H1 (cell line): ENCODE measurements at regions not wholly inside any gene's neighbourhood (a gene's known extent, or its start where the extent isn't known, plus 50 kb on each side); places are given as distances from the start of the nearest gene placed in this dataset.

Experiments
- CTCF ChIA-PET: fragments of 300-600 bp; sonication (Branson Sonifier 250); formaldehyde crosslinking; loops from one replicate; lab custom pipeline; 2021; ENCODE audit not compliant: partially characterized antibody; lab: Charles Lee
- POLR2A ChIA-PET: fragments of 300-600 bp; sonication (Branson Sonifier 250); formaldehyde crosslinking; loops from one replicate; lab custom pipeline; 2021; ENCODE audit warnings: inconsistent platforms; ENCODE audit not compliant: partially characterized antibody; lab: Charles Lee
- DNase-seq, 2 experiments: peaks; one replicate each; pipeline versions ENCODE4 v3.0.0 to v3.0.0-alpha.2; 2010 to 2022; ENCODE audit warnings: low spot score in 2 of 2, low read depth in 1 of 2, mixed read lengths in 1 of 2
- FAIRE-seq: peaks from 2 replicates; lab custom pipeline; 2011; peaks lifted over from hg19 to GRCh38; lab: Jason Lieb, UNC
- H2AFZ ChIP-seq: 2 replicates; pipeline ENCODE4 v1.8.1; 2012; ENCODE audit warnings: low read length, inconsistent platforms
- H2AK5ac ChIP-seq: 2 replicates; pipeline ENCODE4 v1.6.1; 2013; ENCODE audit warnings: low read depth, low read length
- H2BK120ac ChIP-seq: replicated peaks from 2 replicates; pipeline ENCODE3; 2013; ENCODE audit warnings: low read depth, low read length, inconsistent platforms
- H2BK12ac ChIP-seq: 2 replicates; pipeline ENCODE4 v1.6.1; 2013; ENCODE audit warnings: low read depth, low read length
- H2BK15ac ChIP-seq: 2 replicates; pipeline ENCODE4 v1.6.1; 2013; ENCODE audit warnings: low read length
- H2BK20ac ChIP-seq: 2 replicates; pipeline ENCODE4 v1.6.1; 2013; ENCODE audit warnings: low read length
- H2BK5ac ChIP-seq: 2 replicates; pipeline ENCODE4 v1.6.1; 2013; ENCODE audit warnings: low read depth, low read length
- H3K14ac ChIP-seq: 2 replicates; pipeline ENCODE4 v1.6.1; 2013; ENCODE audit warnings: inconsistent platforms; ENCODE audit not compliant: insufficient read length
- H3K18ac ChIP-seq: 2 replicates; pipeline ENCODE4 v1.6.1; 2013; ENCODE audit warnings: low read length; ENCODE audit errors: extremely low read depth
- H3K23ac ChIP-seq: 2 replicates; pipeline ENCODE4 v1.6.1; 2013; ENCODE audit warnings: inconsistent platforms; ENCODE audit not compliant: insufficient read length
- H3K23me2 ChIP-seq: 2 replicates; pipeline ENCODE4 v1.6.1; 2013; ENCODE audit warnings: low read depth, low read length
- H3K27ac ChIP-seq: 2 replicates; pipeline ENCODE4 v1.6.1; 2011; ENCODE audit warnings: low read depth, low read length, inconsistent platforms
- H3K27me3 ChIP-seq, 4 experiments: replicated peaks in 1 of 4; 1 replicate in 1 of 4; 2 replicates in 3 of 4; pipeline versions ENCODE4 v1.6.1 to v1.8.1; 2011 to 2013; ENCODE audit warnings: low read length in 3 of 4, mild to moderate bottlenecking in 3 of 4, inconsistent platforms in 2 of 4, mixed read lengths in 2 of 4, moderate library complexity in 1 of 4; ENCODE audit not compliant: control insufficient read depth in 3 of 4, insufficient read depth in 3 of 4; ENCODE audit errors: extremely low read depth in 1 of 4
- H3K36me3 ChIP-seq, 4 experiments: 2 replicates each; pipeline versions ENCODE4 v1.6.1 to v1.8.1; 2011 to 2013; ENCODE audit warnings: mild to moderate bottlenecking in 4 of 4, low read length in 3 of 4, moderate library complexity in 2 of 4, control low read depth in 1 of 4, inconsistent platforms in 1 of 4; ENCODE audit not compliant: insufficient read depth in 4 of 4, control insufficient read depth in 2 of 4
- H3K4ac ChIP-seq: replicated peaks from 2 replicates; pipeline ENCODE3; 2013; ENCODE audit warnings: low read length, low read depth, mixed read lengths, inconsistent platforms; ENCODE audit not compliant: insufficient read length
- H3K4me1 ChIP-seq, 4 experiments: replicated peaks in 1 of 4; 1 replicate in 1 of 4; 2 replicates in 3 of 4; pipeline versions ENCODE4 v1.6.1 to v1.8.1; 2011 to 2013; ENCODE audit warnings: low read length in 3 of 4, inconsistent platforms in 2 of 4, mixed read lengths in 1 of 4; ENCODE audit not compliant: insufficient read depth in 4 of 4, control insufficient read depth in 3 of 4
- H3K4me2 ChIP-seq, 2 experiments: 2 replicates each; pipeline versions ENCODE4 v1.6.1 to v1.8.1; 2011 to 2013; ENCODE audit warnings: low read depth in 2 of 2, low read length in 2 of 2, control low read depth in 1 of 2, inconsistent platforms in 1 of 2, mild to moderate bottlenecking in 1 of 2; ENCODE audit not compliant: insufficient read depth in 1 of 2
- H3K4me3 ChIP-seq, 4 experiments: fragments of 200-600, 300-600 bp in 1 of 4; sonication (generic), shearing (Covaris generic), sonication (Bioruptor Twin) in 1 of 4; 2 replicates each; pipeline versions ENCODE4 v1.5.1 to v1.8.1; 2011 to 2016; ENCODE audit warnings: low read length in 4 of 4, low read depth in 3 of 4, control low read depth in 2 of 4, inconsistent platforms in 2 of 4, mild to moderate bottlenecking in 2 of 4, mixed read lengths in 1 of 4, moderate library complexity in 1 of 4; ENCODE audit not compliant: insufficient read depth in 2 of 4; ENCODE audit errors: extremely low read depth in 1 of 4
- H3K56ac ChIP-seq: replicated peaks from 2 replicates; pipeline ENCODE3; 2013; ENCODE audit warnings: low read depth, mild to moderate bottlenecking, mixed read lengths, low read length, inconsistent platforms; ENCODE audit not compliant: insufficient read length
- H3K79me1 ChIP-seq: 2 replicates; pipeline ENCODE4 v1.6.1; 2013; ENCODE audit warnings: low read depth, low read length, control low read depth
- H3K79me2 ChIP-seq, 2 experiments: 2 replicates each; pipeline versions ENCODE4 v1.6.1 to v1.8.1; 2012 to 2013; ENCODE audit warnings: low read length in 2 of 2, mild to moderate bottlenecking in 2 of 2, inconsistent platforms in 1 of 2; ENCODE audit not compliant: insufficient read depth in 2 of 2, control insufficient read depth in 1 of 2
- H3K9ac ChIP-seq, 4 experiments: replicated peaks in 1 of 4; 1 replicate in 1 of 4; 2 replicates in 3 of 4; pipeline versions ENCODE4 v1.6.1 to v1.8.1; 2011 to 2013; ENCODE audit warnings: low read depth in 3 of 4, low read length in 3 of 4, control low read depth in 2 of 4, mild to moderate bottlenecking in 2 of 4, moderate library complexity in 2 of 4, inconsistent platforms in 1 of 4; ENCODE audit errors: extremely low read depth in 1 of 4
- H3K9me3 ChIP-seq, 2 experiments: 2 replicates each; pipeline versions ENCODE4 v1.6.1 to v1.8.1; 2012 to 2013; ENCODE audit warnings: mild to moderate bottlenecking in 2 of 2, moderate library complexity in 2 of 2, control low read depth in 1 of 2, inconsistent platforms in 1 of 2, low read depth in 1 of 2, low read length in 1 of 2, mixed read lengths in 1 of 2; ENCODE audit not compliant: insufficient read depth in 2 of 2
- H4K20me1 ChIP-seq, 2 experiments: replicated peaks in 1 of 2; 2 replicates each; pipeline versions ENCODE3 to v1.8.1; 2011 to 2013; ENCODE audit warnings: inconsistent platforms in 2 of 2, low read length in 2 of 2, mild to moderate bottlenecking in 1 of 2; ENCODE audit not compliant: insufficient read depth in 2 of 2, control insufficient read depth in 1 of 2
- H4K5ac ChIP-seq: 2 replicates; pipeline ENCODE4 v1.6.1; 2013; ENCODE audit warnings: low read length, low read depth, mixed read lengths, inconsistent platforms; ENCODE audit not compliant: insufficient read length
- H4K8ac ChIP-seq: 2 replicates; pipeline ENCODE4 v1.8.0; 2013; ENCODE audit warnings: mild to moderate bottlenecking, moderate library complexity, low read length, inconsistent platforms; ENCODE audit not compliant: insufficient read depth; ENCODE audit errors: extremely low read depth
- H4K91ac ChIP-seq: replicated peaks from 2 replicates; pipeline ENCODE3; 2013; ENCODE audit warnings: low read length, mixed read lengths, inconsistent platforms; ENCODE audit not compliant: insufficient read length
- ATF2 ChIP-seq: IDR thresholded peaks from 2 replicates; pipeline ENCODE4 v1.6.1; 2012; ENCODE audit warnings: low read length, inconsistent platforms
- BCL11A ChIP-seq, 2 experiments: IDR thresholded peaks; one replicate each; pipeline ENCODE4 v1.6.1; 2011; ENCODE audit warnings: low read depth in 2 of 2, low read length in 2 of 2, mild to moderate bottlenecking in 2 of 2
- EGR1 ChIP-seq: IDR thresholded peaks from 2 replicates; pipeline ENCODE4 v1.6.1; 2011; ENCODE audit warnings: low read depth, low read length, borderline replicate concordance
- FOSL1 ChIP-seq: IDR thresholded peaks from 2 replicates; pipeline ENCODE4 v1.6.1; 2011; ENCODE audit warnings: mild to moderate bottlenecking, low read depth, low read length, moderate library complexity; ENCODE audit not compliant: insufficient read depth
- MAX ChIP-seq: IDR thresholded peaks from 2 replicates; pipeline ENCODE4 v1.6.1; 2012; ENCODE audit warnings: inconsistent platforms
- NRF1 ChIP-seq: IDR thresholded peaks from 2 replicates; pipeline ENCODE4 v1.6.1; 2011; ENCODE audit warnings: mild to moderate bottlenecking, low read depth, low read length, improper control_type of control experiment
- POU5F1 ChIP-seq: IDR thresholded peaks from 2 replicates; pipeline ENCODE4 v1.6.1; 2011; ENCODE audit warnings: low read depth, mild to moderate bottlenecking, low read length, moderate library complexity
- SP2 ChIP-seq: IDR thresholded peaks from 2 replicates; pipeline ENCODE4 v1.6.1; 2012; ENCODE audit warnings: mild to moderate bottlenecking, low read length, inconsistent platforms
- SUZ12 ChIP-seq: fragments of 200-600 bp; sonication (generic); IDR thresholded peaks from 2 replicates; pipeline ENCODE4 v1.6.1; 2012; ENCODE audit warnings: mild to moderate bottlenecking, inconsistent platforms, low read length, moderate library complexity, mixed read lengths
- TBP ChIP-seq: IDR thresholded peaks from 2 replicates; pipeline ENCODE4 v1.6.1; 2011; ENCODE audit warnings: low read depth, low read length, improper control_type of control experiment
- USF2 ChIP-seq: IDR thresholded peaks from 2 replicates; pipeline ENCODE4 v1.6.1; 2011; ENCODE audit warnings: low read length, improper control_type of control experiment
- YY1 ChIP-seq: IDR thresholded peaks from 2 replicates; pipeline ENCODE4 v1.6.1; 2011; ENCODE audit warnings: low read depth, mild to moderate bottlenecking, low read length
- ZNF274 ChIP-seq: IDR thresholded peaks from 2 replicates; pipeline ENCODE4 v1.7.0; 2012; ENCODE audit warnings: low read length, borderline replicate concordance; ENCODE audit errors: extremely low read depth

- Histone ChIP-seq H3K27me3 (no peaks in the 10 kb centered on the region), H3K14ac (no peak overlapping the region), H3K9ac (no peak overlapping the region), H3K23ac (no peak overlapping the region), H3K36me3 (no peaks in the 10 kb centered on the region), H3K79me2 (no peaks in the 10 kb centered on the region), H2BK12ac (no peak overlapping the region), H3K27ac (no peak overlapping the region), H4K8ac (no peak overlapping the region), H4K91ac (no peak overlapping the region), H4K20me1 (no peaks in the 10 kb centered on the region), H3K4me3 (no peak overlapping the region), H3K23me2 (no peaks in the 10 kb centered on the region), H3K4ac (no peak overlapping the region), H2BK120ac (no peak overlapping the region), H3K18ac (no peak overlapping the region), H3K4me2 (no peak overlapping the region), H2BK20ac (no peak overlapping the region), H2AK5ac (no peak overlapping the region), H3K56ac (no peak overlapping the region), H4K5ac (no peak overlapping the region), H3K4me1 (no peaks in the 10 kb centered on the region), H2BK15ac (no peak overlapping the region), H3K79me1 (no peaks in the 10 kb centered on the region), H3K9me3 (no peaks in the 10 kb centered on the region; a peak in 1 of 4 replicates), H2BK5ac (no peak overlapping the region), H2AFZ (no peak overlapping the region)
- FAIRE-seq = no peak
- ChIA-PET POLR2A (no interaction called here), CTCF (no interaction called here)
- no peak for DNase-seq
- TF ChIP-seq ZNF274 = no peak
- no peak for TF ChIP-seq SP2
- TF ChIP-seq USF2 = no peak
- TF ChIP-seq ATF2 = no peak
- TF ChIP-seq TBP = no peak
- no peak for TF ChIP-seq FOSL1
- no peak for TF ChIP-seq BCL11A (IDR thresholded peaks at IDR 0.05; ENCODE audit: low read depth in 2 of 2, low read length in 2 of 2)
- TF ChIP-seq POU5F1 = no peak
- no peak for TF ChIP-seq MAX
- TF ChIP-seq EGR1 = no peak
- TF ChIP-seq SUZ12 = no peak
- no peak for TF ChIP-seq YY1
- no peak for TF ChIP-seq NRF1
These were observed 2635.6 kb upstream of the PCDH20 start for GRCh38 chr13:64051278-64051677.
